ENCODE measurements at regions not wholly inside any gene's neighbourhood (a gene's known extent, or its start where the extent isn't known, plus 50 kb on each side); places are given as distances from the start of the nearest gene placed in this dataset.

DNA sequence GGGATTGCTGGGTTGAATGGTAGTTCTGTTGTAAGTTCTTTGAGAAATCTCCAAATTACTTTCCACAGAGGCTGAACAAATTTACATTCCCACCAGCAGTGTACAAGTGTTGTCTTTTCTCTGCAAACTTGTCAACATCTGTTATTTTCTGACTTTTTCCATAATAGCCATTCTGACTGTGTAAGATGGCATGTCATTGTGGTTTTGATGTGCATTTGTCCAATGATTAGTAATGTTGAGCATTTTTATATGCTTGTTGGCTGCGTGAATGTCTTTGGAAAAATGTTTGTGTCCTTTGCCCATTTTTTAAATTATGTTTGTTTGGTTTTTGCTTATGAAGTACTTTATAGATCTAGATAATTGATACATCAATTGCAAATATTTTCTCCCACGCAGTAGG lies 1025.0 kb downstream of the JRKL start:
- no peak overlapping the region for H3K9ac ChIP-seq (ENCODE audit: low read length)
- H3K27me3 ChIP-seq (ENCODE audit: insufficient read depth, low read length) = no peaks in the 10 kb centered on the region
- H3K9me2 ChIP-seq (ENCODE audit: low read depth, low read length) = no peaks in the 10 kb centered on the region
- H3K4me3 ChIP-seq (ENCODE audit: low read depth, low read length, poor library complexity, severe bottlenecking) = no peak overlapping the region
- H3K4me1 ChIP-seq (ENCODE audit: insufficient read depth, low read length, severe bottlenecking) = no peaks in the 10 kb centered on the region
- no peaks in the 10 kb centered on the region for H4K20me1 ChIP-seq (ENCODE audit: insufficient read depth, low read length)
- no peak overlapping the region for H2AFZ ChIP-seq (ENCODE audit: low read length)
- H3F3A ChIP-seq (ENCODE audit: insufficient read depth, low read length) = no peaks in the 10 kb centered on the region
- no peak overlapping the region for H3K4me2 ChIP-seq (ENCODE audit: low read length)
- no peaks in the 10 kb centered on the region for H3K36me3 ChIP-seq (ENCODE audit: insufficient read depth, low read length)
- H3K9me3 ChIP-seq (ENCODE audit: low read length) = no peaks in the 10 kb centered on the region
- TF ChIP-seq, protein P1, sequence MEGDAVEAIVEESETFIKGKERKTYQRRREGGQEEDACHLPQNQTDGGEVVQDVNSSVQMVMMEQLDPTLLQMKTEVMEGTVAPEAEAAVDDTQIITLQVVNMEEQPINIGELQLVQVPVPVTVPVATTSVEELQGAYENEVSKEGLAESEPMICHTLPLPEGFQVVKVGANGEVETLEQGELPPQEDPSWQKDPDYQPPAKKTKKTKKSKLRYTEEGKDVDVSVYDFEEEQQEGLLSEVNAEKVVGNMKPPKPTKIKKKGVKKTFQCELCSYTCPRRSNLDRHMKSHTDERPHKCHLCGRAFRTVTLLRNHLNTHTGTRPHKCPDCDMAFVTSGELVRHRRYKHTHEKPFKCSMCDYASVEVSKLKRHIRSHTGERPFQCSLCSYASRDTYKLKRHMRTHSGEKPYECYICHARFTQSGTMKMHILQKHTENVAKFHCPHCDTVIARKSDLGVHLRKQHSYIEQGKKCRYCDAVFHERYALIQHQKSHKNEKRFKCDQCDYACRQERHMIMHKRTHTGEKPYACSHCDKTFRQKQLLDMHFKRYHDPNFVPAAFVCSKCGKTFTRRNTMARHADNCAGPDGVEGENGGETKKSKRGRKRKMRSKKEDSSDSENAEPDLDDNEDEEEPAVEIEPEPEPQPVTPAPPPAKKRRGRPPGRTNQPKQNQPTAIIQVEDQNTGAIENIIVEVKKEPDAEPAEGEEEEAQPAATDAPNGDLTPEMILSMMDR (IDR thresholded peaks at IDR 0.05; ENCODE audit: low read length) = no peak
- TF ChIP-seq EZH2 (IDR thresholded peaks at IDR 0.05; ENCODE audit: borderline replicate concordance, low read length) = no peak
- no peak overlapping the region for H3K27ac ChIP-seq (ENCODE audit: low read depth, low read length, poor library complexity, severe bottlenecking)
- H3K79me2 ChIP-seq (ENCODE audit: insufficient read depth, low read length) = no peaks in the 10 kb centered on the region

DNA sequence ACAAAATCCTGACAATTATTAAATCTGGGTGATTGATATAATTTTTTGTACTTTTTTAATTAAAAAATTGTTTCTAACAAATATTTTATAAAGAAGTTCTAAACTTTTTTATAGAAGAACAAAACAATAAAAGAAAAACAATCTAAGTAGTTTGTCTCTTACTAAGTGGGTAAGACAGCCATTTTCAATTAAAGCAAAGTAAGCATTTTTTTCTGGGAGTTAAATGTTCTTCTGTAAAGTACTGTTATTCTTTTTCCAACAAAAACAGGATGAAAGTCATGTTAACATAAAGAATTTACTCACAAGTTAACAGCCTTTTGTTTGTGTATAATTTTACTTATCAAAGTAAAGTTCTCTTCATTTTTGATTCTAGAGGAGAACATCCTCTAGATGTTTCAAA lies 1029.9 kb downstream of the JRKL start:
- Histone ChIP-seq H3K27me3 (ENCODE audit: insufficient read depth, low read length) (no peaks in the 10 kb centered on the region), H3K9me3 (ENCODE audit: low read length) (no peaks in the 10 kb centered on the region), H3K9ac (ENCODE audit: low read length) (no peak overlapping the region), H3K9me2 (ENCODE audit: low read depth, low read length) (no peaks in the 10 kb centered on the region), H3K36me3 (ENCODE audit: insufficient read depth, low read length) (no peaks in the 10 kb centered on the region), H3K27ac (ENCODE audit: low read depth, low read length, poor library complexity, severe bottlenecking) (no peak overlapping the region), H3K4me1 (ENCODE audit: insufficient read depth, low read length, severe bottlenecking) (no peaks in the 10 kb centered on the region), H3K4me3 (ENCODE audit: low read depth, low read length, poor library complexity, severe bottlenecking) (no peak overlapping the region), H3K4me2 (ENCODE audit: low read length) (no peak overlapping the region), H4K20me1 (ENCODE audit: insufficient read depth, low read length) (no peaks in the 10 kb centered on the region), H2AFZ (ENCODE audit: low read length) (no peak overlapping the region), H3F3A (ENCODE audit: insufficient read depth, low read length) (no peaks in the 10 kb centered on the region), H3K79me2 (ENCODE audit: insufficient read depth, low read length) (no peaks in the 10 kb centered on the region)
- TF ChIP-seq, protein P1 (IDR thresholded peaks at IDR 0.05; ENCODE audit: low read length) = no peak
- no peak for TF ChIP-seq EZH2 (IDR thresholded peaks at IDR 0.05; ENCODE audit: borderline replicate concordance, low read length)

DNA sequence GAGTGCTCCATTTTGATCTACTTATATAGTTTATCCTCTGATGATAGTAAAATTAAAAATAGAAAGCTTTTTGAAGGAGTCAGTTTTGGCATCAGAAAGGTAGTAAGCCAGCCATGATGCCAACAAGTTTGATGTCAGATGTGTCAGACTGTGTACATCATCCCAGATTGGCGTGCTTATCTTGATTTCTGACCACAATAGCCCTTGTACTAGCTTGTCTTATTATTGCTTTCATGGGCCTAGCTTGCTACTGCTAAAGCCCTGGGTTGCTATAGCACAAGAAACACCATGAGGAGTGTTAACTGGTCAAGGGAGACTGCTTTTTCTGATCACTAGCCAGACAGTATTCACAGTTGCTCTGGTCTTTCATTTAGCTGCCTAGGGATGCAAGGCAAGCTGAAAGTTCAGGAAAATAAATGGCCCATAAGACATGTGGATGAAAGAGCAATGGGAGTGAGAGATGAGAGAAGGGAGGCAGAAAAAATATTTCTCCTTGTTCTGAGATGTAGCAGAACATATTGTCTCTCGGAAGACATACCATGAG lies 1038.5 kb downstream of the JRKL start:
- no peaks in the 10 kb centered on the region for H3K36me3 ChIP-seq (ENCODE audit: insufficient read depth, low read length)
- H3K27me3 ChIP-seq (ENCODE audit: insufficient read depth, low read length) = no peaks in the 10 kb centered on the region
- H3K4me2 ChIP-seq (ENCODE audit: low read length) = no peak overlapping the region
- H2AFZ ChIP-seq (ENCODE audit: low read length) = no peak overlapping the region
- TF ChIP-seq EZH2 (IDR thresholded peaks at IDR 0.05; ENCODE audit: borderline replicate concordance, low read length) = no peak
- TF ChIP-seq, protein P1 (IDR thresholded peaks at IDR 0.05; ENCODE audit: low read length) = no peak
- H3K9me2 ChIP-seq (ENCODE audit: low read depth, low read length) = no peaks in the 10 kb centered on the region
- H3K9ac ChIP-seq (ENCODE audit: low read length) = no peak overlapping the region
- H3K4me3 ChIP-seq (ENCODE audit: low read depth, low read length, poor library complexity, severe bottlenecking) = no peak overlapping the region
- no peaks in the 10 kb centered on the region for H3K4me1 ChIP-seq (ENCODE audit: insufficient read depth, low read length, severe bottlenecking)
- no peaks in the 10 kb centered on the region for H3K9me3 ChIP-seq (ENCODE audit: low read length)
- H3F3A ChIP-seq (ENCODE audit: insufficient read depth, low read length) = no peaks in the 10 kb centered on the region
- no peak overlapping the region for H3K27ac ChIP-seq (ENCODE audit: low read depth, low read length, poor library complexity, severe bottlenecking)
- H3K79me2 ChIP-seq (ENCODE audit: insufficient read depth, low read length) = no peaks in the 10 kb centered on the region
- no peaks in the 10 kb centered on the region for H4K20me1 ChIP-seq (ENCODE audit: insufficient read depth, low read length)
